CD4-positive, alpha-beta T cell treated with Interleukin-17A for 1 hour (primary cell): ENCODE measurements at regions not wholly inside any gene's neighbourhood (a gene's known extent, or its start where the extent isn't known, plus 50 kb on each side); places are given as distances from the start of the nearest gene placed in this dataset.
"Not testable (repeated sequence)": the region's sequence is repeated elsewhere in the genome, so short reads cannot be mapped to it uniquely, and the experiment has no call there.

Experiments
- DNase-seq: peaks from one replicate; pipeline ENCODE4 v3.0.0-alpha.2; 2020

- no peak for DNase-seq
These were observed 76.8 kb upstream of the RTL6 start for GRCh38 chr22:44574640-44575380.

DNA sequence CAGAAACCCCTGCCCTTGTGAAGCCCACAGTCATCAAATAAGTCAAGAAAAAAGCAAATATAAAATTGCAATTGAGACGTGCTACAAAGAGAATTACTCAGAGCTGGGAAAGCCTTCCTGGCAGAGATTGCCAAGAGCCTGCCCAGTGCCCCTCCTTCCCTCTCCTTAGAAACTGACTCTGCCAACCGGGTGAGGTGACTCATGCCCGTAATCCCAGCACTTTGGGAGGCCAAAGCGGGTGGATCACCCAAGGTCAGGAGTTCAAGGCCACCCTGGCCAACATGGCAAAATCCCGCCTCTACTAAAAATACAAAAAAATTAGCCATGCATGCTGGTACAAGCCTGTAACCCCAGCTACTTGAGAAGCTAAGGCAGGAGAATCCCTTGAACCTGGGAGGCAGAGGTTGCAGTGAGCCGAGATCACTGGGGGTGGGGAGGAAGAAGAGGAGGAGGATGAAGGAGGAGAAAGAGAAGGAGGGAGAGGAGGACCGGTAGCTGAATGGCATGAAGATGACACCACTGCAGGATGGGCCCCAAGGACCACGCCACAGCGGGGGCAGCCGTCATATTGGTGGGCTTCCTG lies 76.1 kb upstream of the RTL6 start:
- no peak for DNase-seq

GRCh38 chr22:44573451-44573850 lies 75.4 kb upstream of the RTL6 start:
- no peak for DNase-seq

DNA sequence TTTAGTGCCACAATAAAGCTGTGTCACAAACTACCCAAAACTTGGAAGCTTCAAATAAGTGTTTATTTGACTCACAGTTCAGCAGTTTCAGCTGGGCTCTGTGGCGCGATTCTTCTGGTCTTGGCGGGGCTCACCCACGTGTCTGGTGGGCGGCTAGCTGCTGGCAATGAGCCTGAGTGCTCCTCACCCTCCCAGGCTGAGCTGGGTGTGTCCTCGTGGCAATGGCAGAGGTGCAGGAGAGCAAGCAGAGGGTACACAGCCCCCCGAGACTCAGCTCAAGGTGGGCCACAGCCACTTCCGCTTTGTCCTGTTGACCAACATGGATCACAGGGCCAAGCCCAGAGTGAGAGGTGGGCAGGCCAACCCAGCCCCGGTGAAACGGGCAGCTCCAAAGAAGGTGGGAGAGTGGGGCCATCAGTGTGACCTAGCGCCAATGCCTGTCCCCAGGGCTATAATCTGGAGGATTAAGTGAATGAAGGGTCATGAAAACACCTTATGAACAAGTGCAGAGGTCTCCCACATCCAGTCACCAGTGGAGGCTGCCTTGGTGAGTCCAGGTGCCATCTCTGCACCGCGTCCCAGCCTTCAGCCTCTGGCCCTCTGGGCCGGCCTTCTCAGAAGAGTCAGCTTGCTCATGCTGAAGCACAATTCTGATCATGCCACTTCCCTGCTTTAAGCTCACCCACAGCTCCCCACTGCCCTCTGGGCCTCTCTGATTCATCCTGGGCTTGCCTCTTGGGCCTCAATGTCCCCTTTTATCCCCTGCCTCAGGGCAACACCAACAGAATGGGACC lies 74.6 kb upstream of the RTL6 start:
- DNase-seq = no peak

GRCh38 chr22:44571566-44572413 lies 73.8 kb upstream of the RTL6 start:
- DNase-seq = no peak

DNA sequence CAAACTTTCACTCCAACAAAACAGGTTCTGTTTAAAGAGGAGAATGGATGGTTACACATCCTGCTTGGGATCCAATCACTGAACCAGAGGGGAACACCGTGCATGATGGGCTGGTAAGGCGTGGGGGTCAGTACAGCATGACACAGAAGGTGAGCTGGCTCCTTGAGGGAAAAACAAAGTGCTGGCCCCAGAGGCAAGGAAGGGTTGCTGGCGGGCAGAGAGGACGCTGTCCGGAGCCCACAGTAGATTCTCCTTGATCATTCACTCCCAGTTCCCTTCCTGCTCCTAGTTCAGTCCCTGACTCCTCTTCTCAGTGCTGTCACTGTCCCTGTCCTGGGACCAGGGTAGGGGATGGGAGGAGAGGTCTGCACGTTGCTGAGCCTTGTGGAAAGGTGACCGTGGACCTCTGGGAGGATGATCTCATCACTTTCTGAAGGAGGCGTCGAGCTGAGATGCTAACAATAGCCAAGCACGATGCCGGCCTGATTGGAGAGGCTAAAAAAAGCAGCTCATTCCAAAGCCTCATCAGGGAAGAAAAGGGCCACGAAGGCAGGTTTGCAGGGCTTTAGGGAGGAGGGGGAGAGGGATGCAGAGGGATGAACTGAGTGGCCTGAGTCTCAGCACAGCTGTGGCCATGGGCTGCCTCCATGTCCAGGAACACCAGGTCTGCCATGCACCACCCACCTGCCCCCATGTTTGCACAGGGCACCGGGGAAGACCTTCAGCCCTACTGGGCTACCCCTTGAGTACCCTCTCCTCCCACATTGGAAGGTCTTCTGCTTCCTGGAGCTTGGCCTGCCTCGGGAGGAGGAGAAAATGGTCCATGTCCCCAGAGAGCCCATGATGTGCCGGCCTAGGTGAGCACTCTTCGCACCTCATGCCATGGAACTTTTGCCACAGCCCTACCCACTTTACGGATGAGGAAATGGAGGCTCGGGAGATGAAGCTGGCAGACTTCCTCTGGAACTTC lies 72.7 kb upstream of the RTL6 start:
- DNase-seq = no peak

GRCh38 chr22:44569561-44569991 lies 71.5 kb upstream of the RTL6 start:
- no peak for DNase-seq

GRCh38 chr22:44567846-44568493 lies 69.9 kb upstream of the RTL6 start:
- DNase-seq = peak; percentile 62

GRCh38 chr22:44567378-44567841 lies 69.4 kb upstream of the RTL6 start:
- DNase-seq = not testable (repeated sequence)

DNA sequence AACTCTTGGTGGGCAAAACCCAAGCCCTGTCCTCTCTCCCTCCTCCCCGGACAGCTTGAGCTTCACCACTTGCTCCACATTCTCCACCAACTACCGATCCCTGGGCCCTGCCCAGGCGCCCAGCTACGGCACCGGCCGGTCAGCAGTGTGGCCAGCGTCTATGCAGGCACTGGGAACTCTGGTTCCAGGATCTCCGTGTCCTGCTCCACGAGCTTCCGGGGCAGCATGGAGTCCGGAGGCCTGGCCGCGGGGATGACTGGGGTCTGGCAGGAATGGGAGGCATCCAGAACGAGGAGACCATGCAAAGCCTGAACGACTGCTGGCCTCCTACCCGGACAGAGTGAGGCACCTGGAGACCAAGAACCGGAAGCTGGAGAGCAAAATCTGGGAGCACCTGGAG lies 68.9 kb upstream of the RTL6 start:
- no peak for DNase-seq

- not testable (repeated sequence) for DNase-seq
These were observed 64.6 kb upstream of the RTL6 start for GRCh38 chr22:44562651-44563050.

DNA sequence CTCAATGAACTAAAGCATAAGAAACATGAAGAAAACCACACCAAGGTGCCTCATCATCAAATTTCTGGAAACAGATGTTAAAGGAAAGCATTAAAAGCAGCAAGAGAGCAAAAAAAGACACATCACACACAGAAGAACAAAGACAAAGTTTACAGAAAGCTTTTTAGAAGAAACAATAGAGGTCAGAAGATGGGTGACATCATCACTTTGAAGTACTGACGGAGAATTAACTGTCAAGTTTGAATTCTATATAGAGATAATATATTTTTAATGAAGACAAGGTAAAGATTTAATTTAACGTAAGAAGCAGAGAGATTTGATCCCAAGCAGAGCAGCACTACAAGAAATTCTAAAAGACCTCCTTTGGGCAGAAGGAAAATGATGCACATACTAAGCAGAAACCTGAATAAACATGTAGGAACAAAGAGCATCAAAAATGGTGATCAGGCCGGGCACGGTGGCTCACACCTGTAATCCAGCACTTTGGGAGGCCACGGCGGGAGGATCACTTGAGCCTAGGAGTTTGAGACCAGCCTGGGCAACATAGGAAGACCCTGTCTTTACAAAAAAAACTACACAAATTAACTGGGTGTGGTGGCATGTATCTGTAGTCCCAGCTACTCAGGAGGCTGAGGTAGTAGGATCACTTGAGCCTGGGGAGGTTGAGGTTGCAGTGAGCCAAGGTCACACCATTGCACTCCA lies 63.3 kb upstream of the RTL6 start:
- DNase-seq = no peak

GRCh38 chr22:44558671-44559070 lies 60.6 kb upstream of the RTL6 start:
- DNase-seq = not testable (repeated sequence)

DNA sequence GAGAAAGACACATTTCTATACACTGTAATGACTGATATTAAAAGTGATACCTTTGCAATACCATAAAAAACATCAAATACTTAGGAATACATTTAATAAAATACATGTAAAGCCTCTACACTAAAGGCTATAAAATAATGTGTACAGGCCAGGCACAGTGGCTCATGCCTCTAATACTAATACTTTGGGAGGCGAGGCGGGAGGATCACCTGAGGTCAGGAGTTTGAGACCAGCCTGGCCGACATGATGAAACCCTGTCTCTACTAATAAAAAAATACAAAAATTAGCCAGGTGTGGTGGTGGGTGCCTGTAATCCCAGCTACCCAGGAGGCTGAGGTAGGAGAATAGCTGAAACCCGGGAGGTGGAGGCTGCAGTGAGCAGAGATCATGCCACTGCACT lies 59.8 kb upstream of the RTL6 start:
- not testable (repeated sequence) for DNase-seq

DNA sequence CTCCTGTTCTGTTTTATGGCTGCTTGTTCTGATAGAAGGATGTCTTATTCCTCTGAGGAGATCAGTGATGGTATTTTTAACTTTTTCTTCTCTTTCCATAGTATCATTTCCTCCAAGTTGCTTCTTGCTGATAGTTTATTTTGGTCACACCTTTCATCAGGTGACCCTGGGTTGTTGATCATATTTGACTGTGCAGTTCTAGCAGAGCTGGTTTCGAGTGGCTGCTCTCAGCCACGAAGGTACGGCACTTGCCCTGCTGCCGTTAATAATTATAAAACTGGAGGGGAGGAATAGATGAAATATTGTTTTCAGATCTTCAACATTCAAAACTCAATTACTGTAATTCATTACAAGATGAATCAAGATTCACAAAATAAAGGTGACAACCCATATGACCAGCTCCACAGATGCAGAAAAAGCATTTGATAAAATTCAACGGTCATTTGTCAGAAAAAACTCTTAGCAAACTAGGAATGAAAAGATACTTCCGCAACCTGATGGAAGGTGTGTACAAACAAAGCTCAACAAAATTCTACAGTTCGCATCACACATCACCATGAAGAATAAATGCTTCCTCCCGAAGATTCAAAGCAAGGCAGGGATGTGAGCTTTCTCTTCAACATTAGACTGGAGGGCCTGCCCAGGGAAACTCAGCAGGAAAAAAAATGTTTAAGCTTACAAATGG lies 59.2 kb upstream of the RTL6 start:
- DNase-seq = no peak

GRCh38 chr22:44555597-44555996 lies 57.6 kb upstream of the RTL6 start:
- no peak for DNase-seq

DNA sequence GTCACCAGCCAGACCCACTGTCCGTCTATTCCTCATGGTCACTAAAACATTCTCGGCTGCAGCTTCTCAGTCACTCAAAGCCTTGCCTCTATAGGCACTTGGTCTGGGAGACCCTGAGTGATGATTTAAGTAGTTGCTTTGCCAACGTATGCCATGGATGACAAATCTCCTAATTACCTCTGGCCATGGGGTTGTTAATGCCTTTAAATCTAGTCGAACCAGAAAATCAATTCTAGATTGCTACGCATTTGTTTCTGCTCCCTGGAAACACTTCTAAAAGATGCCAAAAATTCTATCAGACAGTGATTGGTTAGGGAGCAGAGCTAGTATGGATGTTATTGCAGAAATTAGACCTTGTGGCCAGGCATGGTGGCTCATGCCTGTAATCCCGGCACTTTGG lies 57.0 kb upstream of the RTL6 start:
- no peak for DNase-seq

DNA sequence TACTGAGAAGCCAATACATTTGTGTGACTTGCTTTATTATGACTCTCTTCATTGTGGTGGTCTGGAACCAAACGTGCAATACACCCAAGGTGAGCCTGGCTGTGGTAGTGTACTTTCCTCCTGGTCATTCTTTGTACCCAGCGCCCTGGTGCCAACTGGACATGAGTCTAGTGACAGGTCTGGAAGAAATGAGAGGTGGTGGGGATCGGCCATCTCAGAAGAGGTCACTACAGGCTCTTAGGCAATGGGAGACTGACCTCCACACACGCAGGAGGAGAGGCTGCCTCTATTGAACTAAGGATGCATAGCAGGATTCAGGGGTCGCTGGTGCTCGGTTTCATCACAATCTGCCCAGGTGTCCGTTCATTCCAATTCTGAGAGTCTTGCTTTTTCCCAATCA lies 56.4 kb upstream of the RTL6 start:
- DNase-seq = no peak

GRCh38 chr22:44550711-44551491 lies 52.9 kb upstream of the RTL6 start:
- peak; percentile 23 for DNase-seq
